HepG2 (cell line): ENCODE measurements at regions not wholly inside any gene's neighbourhood (a gene's known extent, or its start where the extent isn't known, plus 50 kb on each side); places are given as distances from the start of the nearest gene placed in this dataset.

Experiments
- ARID3A ChIP-seq: IDR thresholded peaks from 2 replicates; pipeline ENCODE4 v1.6.1; 2012; ENCODE audit warnings: low read depth, low read length, improper control_type of control experiment
- ATF1 ChIP-seq: IDR thresholded peaks from 2 replicates; pipeline ENCODE4 v1.6.1; 2016; ENCODE audit warnings: mild to moderate bottlenecking, control low read depth
- ATF6 ChIP-seq: sonication (generic); formaldehyde crosslinking; conservative IDR thresholded peaks from 2 replicates; pipeline ENCODE4 v1.4.0; 2020; ENCODE audit warnings: missing genetic modification reagents
- GATA4 ChIP-seq: sonication (generic); IDR thresholded peaks from 2 replicates; pipeline ENCODE4 v1.6.1; 2016; ENCODE audit warnings: antibody characterized with exemption, low read depth, borderline replicate concordance
- HNF4A ChIP-seq: sonication (generic); formaldehyde crosslinking; IDR thresholded peaks from 2 replicates; pipeline ENCODE4 v1.4.0; 2020; ENCODE audit warnings: missing genetic modification reagents
- HNRNPK ChIP-seq: fragments of 200-400 bp; formaldehyde crosslinking; IDR thresholded peaks from 2 replicates; pipeline ENCODE4 v1.6.1; 2018; ENCODE audit warnings: low read length, low read depth, moderate library complexity, mild to moderate bottlenecking; ENCODE audit not compliant: poor library complexity, severe bottlenecking
- ISL2 ChIP-seq: sonication (generic); formaldehyde crosslinking; IDR thresholded peaks from 2 replicates; pipeline ENCODE4 v1.5.0; 2020; ENCODE audit warnings: missing genetic modification reagents
- NR2C2 ChIP-seq: sonication (generic); formaldehyde crosslinking; IDR thresholded peaks from 2 replicates; pipeline ENCODE4 v1.4.0; 2020; ENCODE audit warnings: missing genetic modification reagents, mild to moderate bottlenecking, moderate library complexity, borderline replicate concordance
- PAWR ChIP-seq: sonication (generic); formaldehyde crosslinking; IDR thresholded peaks from 2 replicates; pipeline ENCODE4 v1.4.0; 2020; ENCODE audit warnings: missing genetic modification reagents, mild to moderate bottlenecking, borderline replicate concordance
- SIN3B ChIP-seq: fragments of 150-350 bp; IDR thresholded peaks from 2 replicates; pipeline ENCODE4 v1.6.1; 2014; ENCODE audit warnings: low read length
- TBX3 ChIP-seq: fragments of 450-650 bp; IDR thresholded peaks from 2 replicates; pipeline ENCODE4 v1.6.1; 2017; ENCODE audit warnings: antibody characterized with exemption, mild to moderate bottlenecking, inconsistent platforms, borderline replicate concordance
- TMF1 ChIP-seq: sonication (generic); formaldehyde crosslinking; IDR thresholded peaks from 2 replicates; pipeline ENCODE4 v1.8.1; 2022; ENCODE audit warnings: low read depth, missing genetic modification reagents
- U2AF1 ChIP-seq: fragments of 200-400 bp; formaldehyde crosslinking; optimal IDR thresholded peaks from 2 replicates; pipeline ENCODE3; 2017; ENCODE audit warnings: mild to moderate bottlenecking, low read depth, low read length
- ZBTB7A ChIP-seq: sonication (generic); formaldehyde crosslinking; IDR thresholded peaks from 2 replicates; pipeline ENCODE4 v1.8.0; 2022; ENCODE audit warnings: mild to moderate bottlenecking, missing genetic modification reagents
- ZNF264 ChIP-seq: sonication (generic); formaldehyde crosslinking; IDR thresholded peaks from 2 replicates; pipeline ENCODE4 v1.4.0; 2020; ENCODE audit warnings: missing genetic modification reagents
- ZNF597 ChIP-seq: sonication (generic); formaldehyde crosslinking; IDR thresholded peaks from 2 replicates; pipeline ENCODE4 v1.5.0; 2020; ENCODE audit warnings: missing genetic modification reagents
- ZNF598 ChIP-seq: sonication (generic); formaldehyde crosslinking; IDR thresholded peaks from 2 replicates; pipeline ENCODE4 v1.5.1; 2020; ENCODE audit warnings: mild to moderate bottlenecking, missing genetic modification reagents, borderline replicate concordance
- ZNF790 ChIP-seq: sonication (generic); formaldehyde crosslinking; IDR thresholded peaks from 2 replicates; pipeline ENCODE4 v1.8.0; 2022; ENCODE audit warnings: missing genetic modification reagents, mild to moderate bottlenecking, borderline replicate concordance
- TF ChIP-seq, protein P1 (sequence below): sonication (generic); formaldehyde crosslinking; IDR thresholded peaks from 2 replicates; pipeline ENCODE4 v1.5.0; 2020; ENCODE audit warnings: mild to moderate bottlenecking, missing genetic modification reagents, borderline replicate concordance
- TF ChIP-seq, protein P2 (sequence below): sonication (generic); formaldehyde crosslinking; IDR thresholded peaks from 2 replicates; pipeline ENCODE4 v1.4.0; 2020; ENCODE audit warnings: mild to moderate bottlenecking, missing genetic modification reagents

DNA sequence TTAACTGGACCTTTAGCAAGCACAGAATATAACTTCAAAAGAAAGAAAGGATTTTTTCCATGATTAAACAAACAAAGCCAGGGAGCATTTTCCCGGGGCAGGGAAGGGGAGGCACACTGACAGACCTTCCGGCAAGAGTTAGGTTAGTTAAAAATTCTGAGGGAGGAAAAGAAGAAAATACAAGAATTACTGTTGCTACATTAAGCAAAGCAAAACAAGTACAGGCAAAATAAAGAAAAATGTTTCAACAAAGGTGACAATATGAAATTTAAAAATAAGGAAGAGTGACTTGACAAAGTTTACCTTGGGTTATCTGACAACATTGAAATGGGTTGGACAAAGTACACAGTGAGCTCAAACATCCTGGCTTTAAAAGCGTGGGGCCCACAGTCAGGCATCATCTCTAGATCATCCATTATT, 51.5 kb downstream of the KLF12 start (continued):
- TF ChIP-seq, protein P1, sequence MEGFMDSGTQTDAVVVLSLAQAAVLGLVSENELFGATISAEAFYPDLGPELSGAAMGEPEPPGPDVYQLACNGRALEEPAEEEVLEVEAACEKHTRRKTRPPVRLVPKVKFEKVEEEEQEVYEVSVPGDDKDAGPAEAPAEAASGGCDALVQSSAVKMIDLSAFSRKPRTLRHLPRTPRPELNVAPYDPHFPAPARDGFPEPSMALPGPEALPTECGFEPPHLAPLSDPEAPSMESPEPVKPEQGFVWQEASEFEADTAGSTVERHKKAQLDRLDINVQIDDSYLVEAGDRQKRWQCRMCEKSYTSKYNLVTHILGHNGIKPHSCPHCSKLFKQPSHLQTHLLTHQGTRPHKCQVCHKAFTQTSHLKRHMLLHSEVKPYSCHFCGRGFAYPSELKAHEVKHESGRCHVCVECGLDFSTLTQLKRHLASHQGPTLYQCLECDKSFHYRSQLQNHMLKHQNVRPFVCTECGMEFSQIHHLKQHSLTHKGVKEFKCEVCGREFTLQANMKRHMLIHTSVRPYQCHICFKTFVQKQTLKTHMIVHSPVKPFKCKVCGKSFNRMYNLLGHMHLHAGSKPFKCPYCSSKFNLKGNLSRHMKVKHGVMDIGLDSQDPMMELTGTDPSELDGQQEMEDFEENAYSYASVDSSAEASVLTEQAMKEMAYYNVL (CRISPR knock-in tag), result peak; percentile 50; the same call in 1 of the 2 replicates
- no peak for TF ChIP-seq TBX3
- TF ChIP-seq ARID3A, result no peak
- TF ChIP-seq HNF4A (CRISPR knock-in tag), result peak; percentile 52
- TF ChIP-seq ATF1 (CRISPR knock-in tag), result no peak
- peak; percentile 60; the same call in 1 of the 2 replicates for TF ChIP-seq GATA4
- no peak for TF ChIP-seq NR2C2 (CRISPR knock-in tag)
- TF ChIP-seq ZBTB7A (CRISPR knock-in tag), result no peak
- peak; percentile 83 for TF ChIP-seq ISL2 (CRISPR knock-in tag)
- TF ChIP-seq U2AF1, result no peak
- TF ChIP-seq TMF1 (CRISPR knock-in tag), result no peak
- TF ChIP-seq ZNF264 (CRISPR knock-in tag), result no peak
- no peak for TF ChIP-seq HNRNPK
- TF ChIP-seq ATF6 (CRISPR knock-in tag), result no peak
- no peak for TF ChIP-seq SIN3B
- TF ChIP-seq ZNF597 (CRISPR knock-in tag), result no peak
- no peak for TF ChIP-seq ZNF598
- no peak for TF ChIP-seq PAWR
- TF ChIP-seq ZNF790, result no peak
- TF ChIP-seq, protein P2, sequence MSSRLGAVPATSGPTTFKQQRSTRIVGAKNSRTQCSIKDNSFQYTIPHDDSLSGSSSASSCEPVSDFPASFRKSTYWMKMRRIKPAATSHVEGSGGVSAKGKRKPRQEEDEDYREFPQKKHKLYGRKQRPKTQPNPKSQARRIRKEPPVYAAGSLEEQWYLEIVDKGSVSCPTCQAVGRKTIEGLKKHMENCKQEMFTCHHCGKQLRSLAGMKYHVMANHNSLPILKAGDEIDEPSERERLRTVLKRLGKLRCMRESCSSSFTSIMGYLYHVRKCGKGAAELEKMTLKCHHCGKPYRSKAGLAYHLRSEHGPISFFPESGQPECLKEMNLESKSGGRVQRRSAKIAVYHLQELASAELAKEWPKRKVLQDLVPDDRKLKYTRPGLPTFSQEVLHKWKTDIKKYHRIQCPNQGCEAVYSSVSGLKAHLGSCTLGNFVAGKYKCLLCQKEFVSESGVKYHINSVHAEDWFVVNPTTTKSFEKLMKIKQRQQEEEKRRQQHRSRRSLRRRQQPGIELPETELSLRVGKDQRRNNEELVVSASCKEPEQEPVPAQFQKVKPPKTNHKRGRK (CRISPR knock-in tag), result no peak
